ENCODE measurements at regions not wholly inside any gene's neighbourhood (a gene's known extent, or its start where the extent isn't known, plus 50 kb on each side); places are given as distances from the start of the nearest gene placed in this dataset.

GRCh38 chr20:59470521-59470920, 133.8 kb upstream of the PHACTR3 start:
- TF ChIP-seq CTCF (IDR thresholded peaks at IDR 0.05 in 8 of 11, conservative IDR thresholded peaks at IDR 0.05 in 3 of 11) (no peak), POLR2AphosphoS5 (IDR thresholded peaks at IDR 0.05) (no peak)
